A673 (cell line): ENCODE measurements at regions not wholly inside any gene's neighbourhood (a gene's known extent, or its start where the extent isn't known, plus 50 kb on each side); places are given as distances from the start of the nearest gene placed in this dataset.

Experiments used
- BruUV-seq: library from RNA; stranded (reverse); fragments of 400-500 nt; replicated peaks from 2 replicates; lab custom pipeline; 2021; lab: Mats Ljungman, UMichigan
- CTCF ChIA-PET: fragments of 300-600 bp; sonication (Branson Sonifier 250); formaldehyde crosslinking; loops from one replicate; lab custom pipeline; 2022; ENCODE audit warnings: antibody characterized with exemption; lab: Charles Lee
- POLR2A ChIA-PET: fragments of 300-600 bp; sonication (Branson Sonifier 250); formaldehyde crosslinking; loops from one replicate; lab custom pipeline; 2022; ENCODE audit warnings: antibody characterized with exemption; ENCODE audit not compliant: low non-redundant PET; lab: Charles Lee
- DNase-seq: peaks from one replicate; pipeline ENCODE4 v3.0.0-alpha.2; 2015; ENCODE audit warnings: low spot score
- H3K27ac ChIP-seq: fragments of 200-600 bp; sonication (generic); 2 replicates; pipeline ENCODE4 v1.5.1; 2016; ENCODE audit warnings: mixed run types, low read depth, mild to moderate bottlenecking, mixed read lengths, antibody characterized with exemption, low read length; ENCODE audit not compliant: poor library complexity, severe bottlenecking
- H3K27me3 ChIP-seq: fragments of 200-600 bp; sonication (generic); replicated peaks from 2 replicates; pipeline ENCODE4 v1.6.1; 2017; ENCODE audit warnings: mixed run types, low read depth, mild to moderate bottlenecking, mixed read lengths, antibody characterized with exemption, low read length; ENCODE audit not compliant: insufficient read depth, poor library complexity
- H3K36me3 ChIP-seq: fragments of 200-600 bp; sonication (generic); 2 replicates; pipeline ENCODE4 v1.6.1; 2016; ENCODE audit warnings: mixed run types, mild to moderate bottlenecking, mixed read lengths, antibody characterized with exemption, low read length; ENCODE audit not compliant: insufficient read depth, poor library complexity, severe bottlenecking
- H3K4me1 ChIP-seq: fragments of 200-600 bp; sonication (generic); 2 replicates; pipeline ENCODE4 v1.6.1; 2017; ENCODE audit warnings: mixed run types, mild to moderate bottlenecking, mixed read lengths, antibody characterized with exemption, low read length; ENCODE audit not compliant: insufficient read depth, poor library complexity, severe bottlenecking
- H3K4me3 ChIP-seq: fragments of 200-600 bp; sonication (generic); 2 replicates; pipeline ENCODE4 v1.5.1; 2016; ENCODE audit warnings: low read depth, mixed run types, mild to moderate bottlenecking, mixed read lengths, low read length; ENCODE audit not compliant: poor library complexity, severe bottlenecking
- H3K9me3 ChIP-seq: fragments of 200-600 bp; sonication (generic); 2 replicates; pipeline ENCODE4 v1.6.1; 2016; ENCODE audit warnings: mixed run types, low read depth, mild to moderate bottlenecking, mixed read lengths, antibody characterized with exemption, low read length; ENCODE audit not compliant: poor library complexity, severe bottlenecking
- EZH2 ChIP-seq: fragments of 200-600 bp; sonication (generic); IDR thresholded peaks from 2 replicates; pipeline ENCODE4 v1.6.1; 2017; ENCODE audit warnings: borderline replicate concordance, low read depth, mild to moderate bottlenecking, mixed read lengths, antibody characterized with exemption, low read length; ENCODE audit not compliant: poor library complexity, severe bottlenecking
- intact Hi-C: fragments of 100-400 bp; cut with micrococcal nuclease; formaldehyde crosslinking; loops from one replicate; pipeline ENCODE4 v1.10.0; 2022; ENCODE audit not compliant: unreplicated experiment
- TF ChIP-seq, protein P1 (sequence below): fragments of 300-800, 200-600 bp; sonication (generic); conservative IDR thresholded peaks from 2 replicates; pipeline ENCODE4 v1.5.1; 2017; ENCODE audit warnings: low read depth, mild to moderate bottlenecking, antibody characterized with exemption, low read length, moderate library complexity, mixed read lengths

DNA sequence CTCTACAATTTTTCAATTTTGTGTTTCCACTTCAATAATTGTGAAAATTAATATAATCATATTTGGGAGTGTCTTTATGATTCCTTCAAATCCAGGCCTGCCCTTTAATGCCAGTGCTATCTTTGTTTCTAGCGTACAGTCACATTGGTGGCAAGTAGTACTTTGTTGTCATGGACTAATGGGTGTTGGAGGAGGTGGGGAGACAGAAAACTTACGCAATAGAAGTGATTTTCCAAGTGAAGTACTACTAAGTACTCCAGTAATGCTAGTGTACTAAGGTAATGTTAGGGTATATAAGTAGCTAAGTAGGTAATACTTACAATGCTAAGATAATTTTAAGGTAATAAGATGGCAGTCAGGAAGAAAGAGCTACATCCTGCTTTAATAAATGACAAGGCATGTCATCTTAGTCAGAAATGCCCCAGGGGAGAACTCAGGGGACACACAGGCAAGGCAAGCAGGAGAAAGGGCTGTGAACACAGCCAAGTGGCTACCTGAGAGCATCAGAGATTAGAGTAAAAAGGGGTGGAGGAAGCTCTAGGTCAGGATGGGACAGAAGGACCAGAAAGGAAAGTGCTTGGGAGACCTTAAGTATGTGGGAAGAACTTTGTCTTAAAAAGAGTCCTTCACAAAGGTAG, 217.2 kb upstream of the PRDM1 start:
- Histone ChIP-seq H3K4me3 (no peak overlapping the region), H3K4me1 (no peaks in the 10 kb centered on the region), H3K27me3 (peaks cover 20% of the 10 kb centered on the region), H3K36me3 (no peaks in the 10 kb centered on the region), H3K9me3 (no peaks in the 10 kb centered on the region), H3K27ac (no peak overlapping the region)
- DNase-seq = no peak
- ChIA-PET CTCF (no interaction called here), POLR2A (no interaction called here)
- TF ChIP-seq EZH2 = no peak
- TF ChIP-seq, protein P1, sequence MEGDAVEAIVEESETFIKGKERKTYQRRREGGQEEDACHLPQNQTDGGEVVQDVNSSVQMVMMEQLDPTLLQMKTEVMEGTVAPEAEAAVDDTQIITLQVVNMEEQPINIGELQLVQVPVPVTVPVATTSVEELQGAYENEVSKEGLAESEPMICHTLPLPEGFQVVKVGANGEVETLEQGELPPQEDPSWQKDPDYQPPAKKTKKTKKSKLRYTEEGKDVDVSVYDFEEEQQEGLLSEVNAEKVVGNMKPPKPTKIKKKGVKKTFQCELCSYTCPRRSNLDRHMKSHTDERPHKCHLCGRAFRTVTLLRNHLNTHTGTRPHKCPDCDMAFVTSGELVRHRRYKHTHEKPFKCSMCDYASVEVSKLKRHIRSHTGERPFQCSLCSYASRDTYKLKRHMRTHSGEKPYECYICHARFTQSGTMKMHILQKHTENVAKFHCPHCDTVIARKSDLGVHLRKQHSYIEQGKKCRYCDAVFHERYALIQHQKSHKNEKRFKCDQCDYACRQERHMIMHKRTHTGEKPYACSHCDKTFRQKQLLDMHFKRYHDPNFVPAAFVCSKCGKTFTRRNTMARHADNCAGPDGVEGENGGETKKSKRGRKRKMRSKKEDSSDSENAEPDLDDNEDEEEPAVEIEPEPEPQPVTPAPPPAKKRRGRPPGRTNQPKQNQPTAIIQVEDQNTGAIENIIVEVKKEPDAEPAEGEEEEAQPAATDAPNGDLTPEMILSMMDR = no peak
- BruUV-seq = no TSS peak
- intact Hi-C loops = no loop called here

DNA sequence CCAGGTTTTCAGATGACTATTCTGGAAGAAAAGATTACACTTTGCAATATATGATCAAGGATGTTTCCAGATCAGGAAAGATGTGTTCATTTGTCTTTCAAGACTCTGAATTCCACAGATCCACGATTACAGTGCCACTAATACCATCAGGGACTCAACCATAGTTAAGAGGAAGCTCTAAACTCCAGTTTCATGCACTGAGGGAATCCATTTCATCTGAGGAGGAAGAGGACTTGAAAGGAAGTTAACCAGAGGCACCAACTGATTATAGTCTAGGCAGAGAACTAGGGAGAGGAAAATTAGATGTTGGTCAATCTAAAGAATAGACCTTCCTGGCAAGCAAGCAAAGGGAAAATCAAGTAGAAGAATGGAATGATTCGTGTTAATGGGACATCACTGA, 218.3 kb upstream of the PRDM1 start:
- ChIA-PET CTCF (no interaction called here), POLR2A (no interaction called here)
- Histone ChIP-seq H3K9me3 (no peaks in the 10 kb centered on the region), H3K4me3 (no peak overlapping the region), H3K27ac (no peak overlapping the region), H3K27me3 (peaks cover 22% of the 10 kb centered on the region), H3K4me1 (no peaks in the 10 kb centered on the region), H3K36me3 (no peaks in the 10 kb centered on the region)
- TF ChIP-seq, protein P1 = no peak
- no peak for TF ChIP-seq EZH2
- no peak for DNase-seq
- intact Hi-C loops = no loop called here
- BruUV-seq = no TSS peak

DNA sequence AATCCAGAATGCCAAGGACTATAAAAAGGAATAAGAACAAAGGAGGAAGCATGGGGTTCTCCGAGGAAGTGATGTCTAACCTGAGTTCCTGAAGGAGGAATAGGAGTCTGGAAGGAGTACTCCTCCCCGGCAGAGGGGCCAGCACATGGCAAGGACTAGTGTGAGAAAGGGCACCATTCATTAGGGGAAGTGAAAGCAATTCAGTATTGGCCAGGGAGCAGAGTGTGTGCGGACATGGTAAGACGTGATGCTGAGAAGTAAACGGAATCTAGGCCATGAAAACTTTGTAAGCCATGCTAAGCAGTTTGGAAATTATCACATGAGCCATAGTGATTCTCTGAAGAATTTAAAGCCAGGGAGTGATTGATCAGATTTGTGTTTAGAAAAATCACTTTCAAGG, 218.9 kb upstream of the PRDM1 start:
- Histone ChIP-seq H3K27me3 (peaks cover 22% of the 10 kb centered on the region), H3K9me3 (no peaks in the 10 kb centered on the region), H3K4me1 (no peaks in the 10 kb centered on the region), H3K36me3 (no peaks in the 10 kb centered on the region), H3K27ac (no peak overlapping the region), H3K4me3 (no peak overlapping the region)
- CTCF ChIA-PET = no interaction called here
- BruUV-seq = no TSS peak
- no peak for TF ChIP-seq EZH2
- TF ChIP-seq, protein P1 = no peak
- intact Hi-C loops = no loop called here
- POLR2A ChIA-PET = no interaction called here
- no peak for DNase-seq
